Skeletal muscle tissue (tissue), 3 donors: ENCODE measurements at regions not wholly inside any gene's neighbourhood (a gene's known extent, or its start where the extent isn't known, plus 50 kb on each side); places are given as distances from the start of the nearest gene placed in this dataset.
"Not testable (repeated sequence)": the region's sequence is repeated elsewhere in the genome, so short reads cannot be mapped to it uniquely, and the experiment has no call there.

Experiments used
- H3K27ac ChIP-seq: one replicate; pipeline ENCODE4 v1.7.0; 2013; ENCODE audit warnings: mild to moderate bottlenecking, low read depth, low read length, inconsistent platforms
- H3K27me3 ChIP-seq, 3 donors: one replicate each; pipeline ENCODE4 v1.7.0; 2013; ENCODE audit warnings: low read length in 3 of 3; ENCODE audit not compliant: control insufficient read depth in 3 of 3, insufficient read depth in 3 of 3
- H3K36me3 ChIP-seq, 3 donors: one replicate each; pipeline ENCODE4 v1.7.0; 2013; ENCODE audit warnings: low read length in 3 of 3; ENCODE audit not compliant: control insufficient read depth in 3 of 3, insufficient read depth in 3 of 3
- H3K4me1 ChIP-seq, 3 donors: one replicate each; pipeline ENCODE4 v1.7.0; 2013; ENCODE audit warnings: low read length in 3 of 3, mild to moderate bottlenecking in 3 of 3; ENCODE audit not compliant: control insufficient read depth in 3 of 3, insufficient read depth in 3 of 3
- H3K4me3 ChIP-seq, 3 donors: one replicate each; pipeline ENCODE4 v1.7.0; 2013; ENCODE audit warnings: low read length in 3 of 3
- H3K9ac ChIP-seq, 3 donors: one replicate each; pipeline ENCODE4 v1.7.0; 2013; ENCODE audit warnings: low read length in 3 of 3, mild to moderate bottlenecking in 3 of 3, moderate library complexity in 2 of 3, low read depth in 1 of 3
- H3K9me3 ChIP-seq, 3 donors: one replicate each; pipeline ENCODE4 v1.7.0; 2013; ENCODE audit warnings: low read length in 3 of 3; ENCODE audit not compliant: control insufficient read depth in 3 of 3
- donor health status: Osteomylitis.

DNA sequence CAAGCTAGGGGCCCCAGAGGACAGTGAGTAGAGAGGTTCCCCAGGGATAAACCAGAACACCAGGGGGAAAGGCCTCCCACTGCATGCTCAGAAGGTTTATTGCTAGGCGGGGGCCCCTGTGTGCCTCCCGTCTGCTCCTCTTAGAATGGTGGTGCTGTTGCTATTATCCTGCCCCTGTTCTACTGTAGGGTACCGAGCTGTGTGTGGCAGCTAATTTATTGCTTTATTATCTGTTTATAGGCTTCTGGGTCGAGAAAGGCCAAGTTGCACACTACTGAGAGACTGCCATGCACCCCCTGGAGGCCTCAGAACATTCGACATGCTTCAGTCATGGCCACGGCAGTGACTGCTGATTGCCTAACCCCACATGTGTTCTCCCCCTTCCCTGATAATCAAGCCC is 373.6 kb downstream of the ANAPC1 start:
- H3K27ac ChIP-seq, H3K4me3 ChIP-seq, H3K27me3 ChIP-seq, H3K9me3 ChIP-seq, H3K4me1 ChIP-seq, H3K9ac ChIP-seq, H3K36me3 ChIP-seq: not testable (repeated sequence)

DNA sequence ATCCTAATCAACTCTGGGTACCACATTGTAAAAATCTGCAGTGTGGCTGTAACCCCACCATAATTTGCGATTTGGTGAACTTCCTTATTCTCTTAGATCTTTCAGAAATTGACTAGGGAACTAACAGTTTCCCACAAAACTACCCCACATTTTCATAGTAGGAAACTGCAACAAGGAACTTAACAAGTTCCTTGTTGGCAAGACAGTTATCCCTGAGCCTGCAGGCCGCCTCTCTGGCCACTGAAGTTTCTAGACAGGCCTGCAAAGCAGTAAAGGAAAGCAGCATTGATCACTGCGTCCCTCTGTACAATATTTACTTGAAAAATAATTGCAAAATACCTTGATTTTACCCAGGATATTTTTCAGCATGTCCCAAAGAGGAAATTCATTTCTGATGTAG is 372.9 kb downstream of the ANAPC1 start:
- not testable (repeated sequence) for H3K27me3 ChIP-seq, H3K4me1 ChIP-seq

DNA sequence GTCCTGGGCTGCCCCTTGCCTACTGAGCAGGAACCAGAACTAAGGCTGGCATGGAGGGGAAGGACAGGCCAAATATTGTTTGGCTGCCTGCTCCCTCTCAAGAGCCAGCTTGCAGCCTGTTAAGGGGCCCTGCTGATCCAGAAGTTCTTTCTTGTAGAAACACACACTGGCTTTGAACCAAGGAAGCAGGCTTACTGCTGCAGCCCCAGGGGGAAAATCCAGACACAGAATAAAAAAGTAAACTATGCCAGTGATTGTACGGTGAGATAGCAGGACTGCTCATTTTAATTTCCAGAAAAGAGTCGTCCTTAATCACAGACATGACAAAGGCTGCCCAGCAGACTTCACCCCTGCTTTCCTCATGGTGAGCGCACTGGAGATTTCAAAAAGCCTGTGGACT is 371.6 kb downstream of the ANAPC1 start:
- not testable (repeated sequence) for H3K4me1 ChIP-seq, H3K9me3 ChIP-seq

More for the DNA sequence above, 372.9 kb downstream of the ANAPC1 start:
- H3K9me3 ChIP-seq, H3K27ac ChIP-seq, H3K4me3 ChIP-seq, H3K36me3 ChIP-seq, H3K9ac ChIP-seq: not testable (repeated sequence)

DNA sequence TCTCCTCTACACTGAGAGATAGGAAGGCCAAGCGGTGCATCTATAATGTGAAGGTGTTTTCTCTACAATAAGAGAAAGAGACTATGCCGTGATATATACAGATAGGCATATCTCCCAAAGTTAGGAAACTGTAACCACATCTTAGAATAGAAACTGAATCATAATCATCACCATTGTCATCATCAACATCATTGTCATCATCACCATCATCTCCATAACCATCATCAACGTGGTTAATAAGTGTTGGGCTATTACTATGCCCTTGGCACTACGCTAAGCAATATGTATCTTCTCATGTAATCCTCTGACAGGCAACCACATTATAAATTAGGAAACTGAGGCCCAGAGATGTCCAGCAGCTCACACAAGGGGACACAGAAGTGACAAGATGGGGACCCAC is 369.9 kb downstream of the ANAPC1 start:
- not testable (repeated sequence) for H3K36me3 ChIP-seq, H3K9ac ChIP-seq, H3K4me1 ChIP-seq, H3K27ac ChIP-seq, H3K27me3 ChIP-seq, H3K9me3 ChIP-seq, H3K4me3 ChIP-seq

More for the DNA sequence above, 371.6 kb downstream of the ANAPC1 start:
- not testable (repeated sequence) for H3K27ac ChIP-seq, H3K9ac ChIP-seq, H3K27me3 ChIP-seq, H3K4me3 ChIP-seq, H3K36me3 ChIP-seq

DNA sequence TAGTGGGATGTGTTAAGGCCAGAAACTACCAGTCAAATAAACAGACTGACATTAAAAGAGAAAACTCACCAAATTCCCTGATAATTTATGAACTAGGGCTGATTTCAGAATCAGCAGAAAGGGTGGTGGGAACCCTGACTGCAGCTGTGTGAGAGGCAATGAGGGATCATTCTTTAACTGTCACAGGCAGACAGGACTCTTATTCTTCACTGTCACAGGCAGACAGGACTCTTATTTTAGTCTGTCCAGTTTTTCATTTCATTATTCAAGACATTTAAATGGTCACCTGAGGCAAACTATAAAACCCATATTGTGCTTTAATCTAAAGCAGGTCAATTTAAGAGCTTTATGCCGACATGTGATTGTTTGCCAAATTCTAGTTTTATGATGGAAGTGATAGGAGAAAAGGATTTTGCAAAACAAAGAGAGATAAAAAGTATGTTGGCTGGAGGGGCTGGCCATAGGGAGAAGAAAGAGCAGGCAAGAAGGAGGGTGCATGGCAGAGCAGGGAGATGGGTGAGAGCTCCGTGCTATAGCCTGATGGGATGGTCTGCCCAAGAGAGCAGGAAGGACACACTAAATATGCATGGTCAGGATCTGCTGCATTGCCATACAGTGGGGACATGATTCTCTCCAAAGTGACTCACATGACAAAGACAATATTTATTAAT is 366.8 kb downstream of the ANAPC1 start:
- not testable (repeated sequence) for H3K4me1 ChIP-seq, H3K4me3 ChIP-seq, H3K36me3 ChIP-seq, H3K27me3 ChIP-seq, H3K27ac ChIP-seq, H3K9ac ChIP-seq, H3K9me3 ChIP-seq

DNA sequence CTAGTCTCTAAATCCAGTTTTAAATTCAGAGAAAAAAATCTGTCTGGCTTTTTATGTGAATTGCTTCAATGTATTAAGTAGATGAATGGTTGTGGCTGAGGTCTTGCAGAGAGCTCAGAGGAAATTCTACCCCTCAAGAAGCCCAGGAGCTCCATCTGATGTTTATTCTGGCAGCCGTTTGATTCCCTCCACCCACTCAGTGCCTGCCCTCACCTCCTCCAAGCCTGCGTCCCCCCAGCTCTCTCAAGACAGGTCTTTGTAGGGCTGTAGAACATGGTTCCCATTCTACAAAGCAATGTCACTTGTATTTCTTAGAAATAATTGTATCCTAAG is 366.3 kb downstream of the ANAPC1 start:
- H3K27me3 ChIP-seq, H3K4me1 ChIP-seq, H3K27ac ChIP-seq, H3K9ac ChIP-seq, H3K36me3 ChIP-seq, H3K4me3 ChIP-seq, H3K9me3 ChIP-seq: not testable (repeated sequence)

DNA sequence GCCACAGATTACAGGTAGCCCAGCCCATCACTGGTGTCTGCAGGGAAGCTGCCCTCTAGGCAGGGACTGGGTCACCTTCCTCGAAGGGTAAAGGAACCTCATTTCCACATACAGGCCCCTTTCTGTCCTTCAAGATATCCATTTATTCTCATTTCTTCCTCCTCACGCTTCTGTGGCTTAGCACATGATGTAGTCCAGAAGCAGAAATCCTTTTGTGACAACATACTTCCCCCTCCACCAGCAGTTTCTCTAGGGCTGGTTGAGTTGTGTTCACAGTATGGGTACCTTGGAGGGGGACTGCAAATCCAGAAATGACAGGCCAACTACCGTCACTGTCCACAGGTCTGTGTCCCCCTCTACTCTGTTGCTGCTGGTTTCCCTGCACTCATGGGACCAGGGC is 364.9 kb downstream of the ANAPC1 start:
- Histone ChIP-seq H3K9me3 (no peaks in the 10 kb centered on the region), H3K27ac (no peak overlapping the region), H3K27me3 (no peaks in the 10 kb centered on the region), H3K9ac (no peak overlapping the region), H3K4me1 (peaks cover 0 to 3% (median 0%) of the 10 kb centered on the region in 3 donors), H3K36me3 (no peaks in the 10 kb centered on the region), H3K4me3 (no peak overlapping the region)

DNA sequence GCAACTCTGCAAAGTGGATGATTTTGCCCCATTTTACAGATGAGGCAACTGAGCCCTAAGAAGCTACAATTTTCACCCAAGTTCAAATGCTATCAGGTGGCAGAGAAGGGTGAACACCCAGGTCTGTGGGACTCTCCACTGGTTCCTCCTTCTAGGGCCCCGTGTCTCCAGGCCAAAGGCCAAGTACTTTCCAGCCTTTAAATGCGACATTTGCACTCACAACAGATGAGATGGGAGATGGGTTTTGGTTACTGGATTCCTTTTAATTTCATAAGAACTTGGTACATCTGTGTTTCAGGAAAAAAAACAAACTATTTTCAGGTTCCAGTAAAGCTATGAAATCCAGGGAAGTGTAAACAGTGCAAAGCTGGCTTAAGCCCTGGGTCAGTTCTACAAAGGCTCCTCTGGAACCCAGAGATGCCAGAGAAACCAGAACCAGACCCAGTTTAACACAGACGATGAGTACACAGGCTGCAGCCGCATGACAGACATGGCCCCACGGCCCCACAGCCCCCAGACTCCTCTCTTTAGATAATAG is 361.7 kb downstream of the ANAPC1 start:
- Histone ChIP-seq H3K27me3 (no peaks in the 10 kb centered on the region), H3K4me3 (no peak overlapping the region), H3K27ac (no peak overlapping the region), H3K9me3 (no peaks in the 10 kb centered on the region), H3K9ac (no peak overlapping the region), H3K36me3 (no peaks in the 10 kb centered on the region), H3K4me1 (peaks cover 0 to 3% (median 0%) of the 10 kb centered on the region in 3 donors)

DNA sequence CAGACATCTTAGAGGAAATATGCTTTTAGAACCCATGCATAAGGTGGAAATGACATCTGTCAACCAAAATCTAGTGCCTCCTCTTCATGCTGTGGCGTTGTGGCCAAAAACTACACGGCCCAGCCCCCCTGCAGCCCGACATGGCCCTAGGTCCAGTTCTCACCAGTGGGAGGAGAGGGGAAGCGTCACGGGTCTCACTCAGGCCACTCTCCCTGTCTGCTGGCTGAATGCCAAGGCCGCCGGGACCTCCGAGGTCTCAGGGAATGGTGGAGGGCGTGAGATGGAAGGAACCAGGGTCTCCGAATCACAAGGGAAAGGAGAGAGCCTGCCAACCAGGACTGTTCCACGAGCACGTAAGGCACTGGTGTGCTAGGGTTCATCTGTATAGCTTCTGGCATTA is 361.0 kb downstream of the ANAPC1 start:
- Histone ChIP-seq H3K9ac (no peak overlapping the region), H3K4me1 (peaks cover 0 to 3% (median 0%) of the 10 kb centered on the region in 3 donors), H3K4me3 (no peak overlapping the region), H3K9me3 (no peaks in the 10 kb centered on the region), H3K27me3 (no peaks in the 10 kb centered on the region), H3K27ac (no peak overlapping the region), H3K36me3 (no peaks in the 10 kb centered on the region)

DNA sequence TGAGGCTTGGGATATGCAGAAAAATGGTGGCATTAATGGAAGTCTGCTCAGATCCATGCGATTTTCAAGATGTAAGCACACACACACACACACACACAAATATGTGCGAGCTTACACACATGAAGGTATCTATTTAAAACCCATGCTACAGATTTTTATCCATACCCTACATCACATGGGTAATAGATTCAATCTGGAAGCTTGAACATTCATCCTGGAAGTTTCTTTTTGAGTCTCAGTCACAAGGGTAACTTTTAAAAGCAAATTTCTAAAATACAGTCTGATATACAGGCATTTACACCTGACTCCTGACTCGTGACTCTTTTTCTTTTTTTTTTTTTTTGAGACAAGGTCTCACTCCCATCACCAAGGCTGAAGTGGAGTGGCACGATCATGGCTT is 359.0 kb downstream of the ANAPC1 start:
- not testable (repeated sequence) for H3K36me3 ChIP-seq, H3K27me3 ChIP-seq, H3K4me3 ChIP-seq, H3K9ac ChIP-seq, H3K4me1 ChIP-seq, H3K9me3 ChIP-seq, H3K27ac ChIP-seq
